Upper lobe of left lung (tissue), 6 donors: ENCODE measurements at regions not wholly inside any gene's neighbourhood (a gene's known extent, or its start where the extent isn't known, plus 50 kb on each side); places are given as distances from the start of the nearest gene placed in this dataset.

Experiments
- ATAC-seq, 2 donors: fragments of 200-7000 bp; cut with Tn5 transposase; one replicate each; pipeline ENCODE4 v1.9.1; 2022; ENCODE audit warnings: mild to moderate bottlenecking in 2 of 2, moderate library complexity in 2 of 2; ENCODE audit not compliant: low FRiP score in 2 of 2
- DNase-seq, 2 donors: peaks; one replicate each; pipeline ENCODE4 v3.0.0-alpha.2; 2019 to 2020
- H3K27ac ChIP-seq, 4 donors: fragments of 200-600 bp; sonication (generic); one replicate each; pipeline ENCODE4 v1.5.1; 2016 to 2019
- H3K27me3 ChIP-seq, 4 donors: fragments of 200-600 bp; sonication (generic); one replicate each; pipeline ENCODE4 v1.5.1; 2017 to 2019
- H3K36me3 ChIP-seq, 4 donors: fragments of 200-600 bp; sonication (generic); one replicate each; pipeline ENCODE4 v1.5.1; 2016 to 2019
- H3K4me1 ChIP-seq, 4 donors: fragments of 200-600 bp; sonication (generic); one replicate each; pipeline ENCODE4 v1.5.1; 2018 to 2019
- H3K4me3 ChIP-seq, 4 donors: fragments of 200-600 bp; sonication (generic); one replicate each; pipeline ENCODE4 v1.5.1; 2017 to 2019; ENCODE audit warnings: mild to moderate bottlenecking in 2 of 4, moderate library complexity in 1 of 4
- H3K9me3 ChIP-seq, 4 donors: fragments of 200-600 bp; sonication (generic); one replicate each; pipeline ENCODE4 v1.5.1; 2018 to 2019
- CTCF ChIP-seq, 6 experiments: fragments of 450-650 bp in 4 of 6; fragments of 200-600 bp in 2 of 6; sonication (generic) in 2 of 6; IDR thresholded peaks; one replicate each; pipeline ENCODE4 v1.5.1; 2016 to 2019; ENCODE audit warnings: antibody characterized with exemption in 6 of 6
- EP300 ChIP-seq, 4 donors: sonication (generic); formaldehyde crosslinking; IDR thresholded peaks; one replicate each; pipeline ENCODE4 v1.5.1; 2017; ENCODE audit warnings: antibody characterized with exemption in 4 of 4, control low read depth in 2 of 4
- POLR2A ChIP-seq, 4 donors: fragments of 450-650 bp; IDR thresholded peaks; one replicate each; pipeline ENCODE4 v1.5.1; 2016 to 2017; ENCODE audit warnings: antibody characterized with exemption in 4 of 4, mild to moderate bottlenecking in 2 of 4
- POLR2AphosphoS5 ChIP-seq, 2 donors: sonication (generic); formaldehyde crosslinking; IDR thresholded peaks; one replicate each; pipeline ENCODE4 v1.5.1; 2017; ENCODE audit warnings: antibody characterized with exemption in 2 of 2
- WGBS, 2 donors: methylation state at CpG; one replicate each; pipeline ENCODE4 v1.1.5; 2017 to 2018; 5-methylcytosine and 5-hydroxymethylcytosine counted together
- donor health status: DM: no; HTN: no; CAD: no; lungs with moderate emphysema.
- donor health status: DM: no; HTN: yes; CAD: no; lungs with severe emphysema.

GRCh38 chr5:118768607-118769175, 219.7 kb downstream of the DTWD2 start:
- Histone ChIP-seq H3K27ac (no peak overlapping the region), H3K4me1 (no peaks in the 10 kb centered on the region), H3K27me3 (no peaks in the 10 kb centered on the region), H3K9me3 (no peaks in the 10 kb centered on the region), H3K4me3 (no peak overlapping the region), H3K36me3 (no peaks in the 10 kb centered on the region)
- TF ChIP-seq POLR2A (IDR thresholded peaks at IDR 0.05) (no peak), EP300 (IDR thresholded peaks at IDR 0.05) (no peak), POLR2AphosphoS5 (IDR thresholded peaks at IDR 0.05) (no peak)
- DNase-seq (no peak), ATAC-seq (no peak)
- WGBS, 2 donors: 70 to 79% methylated on average over 1 of the region's 1 CpG

DNA sequence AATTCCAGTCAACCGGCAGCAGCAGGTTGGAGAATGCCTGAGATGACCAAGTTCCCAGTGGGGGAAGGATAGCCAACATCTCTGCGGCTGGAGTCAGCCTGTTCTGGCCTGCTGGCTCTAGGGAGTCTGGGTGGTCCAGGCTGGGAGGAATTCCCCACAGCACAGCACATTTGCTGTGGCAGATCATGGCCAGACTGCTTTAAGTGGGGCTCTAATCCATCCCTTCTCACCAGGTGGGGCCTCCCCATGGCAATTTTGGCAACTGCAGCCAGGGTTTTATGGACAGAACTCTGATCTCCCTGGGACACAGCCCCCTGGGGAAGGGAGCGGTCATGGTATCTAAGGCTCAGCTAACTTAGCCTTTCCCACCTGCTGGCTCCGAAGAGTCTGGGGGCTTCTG, 226.1 kb downstream of the DTWD2 start:
- WGBS, 2 donors: 80 to 100% methylated on average over 1 to 4 of the region's 4 CpGs
- Histone ChIP-seq H3K27me3 (no peaks in the 10 kb centered on the region), H3K4me1 (no peaks in the 10 kb centered on the region), H3K4me3 (no peak overlapping the region), H3K36me3 (no peaks in the 10 kb centered on the region), H3K9me3 (no peaks in the 10 kb centered on the region), H3K27ac (no peak overlapping the region)
- ATAC-seq (no peak), DNase-seq (no peak)
- TF ChIP-seq POLR2A (IDR thresholded peaks at IDR 0.05) (no peak), POLR2AphosphoS5 (IDR thresholded peaks at IDR 0.05) (no peak), EP300 (IDR thresholded peaks at IDR 0.05) (no peak), CTCF (IDR thresholded peaks at IDR 0.05) (no peak)

- ATAC-seq (no peak), DNase-seq (no peak)
- no peak for TF ChIP-seq POLR2AphosphoS5 (IDR thresholded peaks at IDR 0.05)
- TF ChIP-seq CTCF (IDR thresholded peaks at IDR 0.05): no peak
- TF ChIP-seq EP300 (IDR thresholded peaks at IDR 0.05): no peak
- no peak for TF ChIP-seq POLR2A (IDR thresholded peaks at IDR 0.05)
- Histone ChIP-seq H3K4me1 (no peaks in the 10 kb centered on the region), H3K4me3 (no peak overlapping the region), H3K27me3 (no peaks in the 10 kb centered on the region), H3K36me3 (no peaks in the 10 kb centered on the region), H3K27ac (no peak overlapping the region), H3K9me3 (no peaks in the 10 kb centered on the region)
- 71 to 91% methylated on average over 1 to 4 of the region's 4 CpGs for WGBS, 2 donors
Measured at GRCh38 chr5:118761814-118762213, 226.5 kb downstream of the DTWD2 start.

GRCh38 chr5:118752969-118753368, 235.4 kb downstream of the DTWD2 start:
- Histone ChIP-seq H3K9me3 (no peaks in the 10 kb centered on the region), H3K4me3 (no peak overlapping the region), H3K27me3 (no peaks in the 10 kb centered on the region), H3K4me1 (no peaks in the 10 kb centered on the region), H3K27ac (no peak overlapping the region), H3K36me3 (no peaks in the 10 kb centered on the region)
- 89 to 94% methylated on average over 5 of the region's 5 CpGs for WGBS, 2 donors
- no peak for DNase-seq
- ATAC-seq: no peak
- TF ChIP-seq CTCF (IDR thresholded peaks at IDR 0.05) (no peak), POLR2A (IDR thresholded peaks at IDR 0.05) (no peak), POLR2AphosphoS5 (IDR thresholded peaks at IDR 0.05) (no peak), EP300 (IDR thresholded peaks at IDR 0.05) (no peak)

DNA sequence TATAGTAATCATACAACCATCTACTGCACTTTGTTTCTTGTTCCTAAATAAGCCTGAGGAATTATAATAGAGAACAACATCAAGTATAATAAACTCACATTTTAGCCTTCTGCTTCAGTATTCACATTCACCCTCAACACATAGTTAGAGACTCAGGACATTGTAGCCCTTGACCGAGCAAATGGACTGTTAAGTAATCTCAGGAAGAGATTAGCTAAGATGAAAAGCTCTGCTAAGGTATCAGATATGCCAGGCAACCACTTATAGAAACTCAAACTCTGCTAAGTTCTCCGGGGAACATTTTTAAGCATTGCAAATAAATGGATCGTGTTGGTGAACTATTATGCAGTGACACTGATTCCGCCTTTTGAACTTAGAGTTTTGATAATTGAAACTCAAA, 252.0 kb downstream of the DTWD2 start:
- ATAC-seq: no peak
- no peak for DNase-seq
- 66 to 67% methylated on average over 4 of the region's 4 CpGs for WGBS, 2 donors

More for the DNA sequence above, 252.0 kb downstream of the DTWD2 start:
- Histone ChIP-seq H3K27me3 (no peaks in the 10 kb centered on the region), H3K9me3 (no peaks in the 10 kb centered on the region), H3K27ac (no peak overlapping the region), H3K4me3 (no peak overlapping the region), H3K36me3 (no peaks in the 10 kb centered on the region), H3K4me1 (no peaks in the 10 kb centered on the region)
- TF ChIP-seq POLR2A (IDR thresholded peaks at IDR 0.05): no peak
- TF ChIP-seq CTCF (IDR thresholded peaks at IDR 0.05): no peak
- no peak for TF ChIP-seq POLR2AphosphoS5 (IDR thresholded peaks at IDR 0.05)
- TF ChIP-seq EP300 (IDR thresholded peaks at IDR 0.05): no peak
